Naive thymus-derived CD8-positive, alpha-beta T cell (primary cell): ENCODE measurements at regions not wholly inside any gene's neighbourhood (a gene's known extent, or its start where the extent isn't known, plus 50 kb on each side); places are given as distances from the start of the nearest gene placed in this dataset.

Source experiments
- ATAC-seq, 2 donors: fragments of 150-1000 bp; cut with Tn5 transposase in 1 of 2; sonication (Bioruptor Pico), chemical (Tn5 transposase) in 1 of 2; 1 replicate in 1 of 2; 2 replicates in 1 of 2; pipeline ENCODE4 v1.10.0; 2021; ENCODE audit warnings: mild to moderate bottlenecking in 2 of 2, moderate library complexity in 2 of 2
- POLR2A ChIA-PET: fragments of 350-600 bp; sonication (Branson Sonifier 250); formaldehyde crosslinking; loops from one replicate; lab custom pipeline; 2021; ENCODE audit warnings: antibody characterized with exemption; lab: Charles Lee
- DNase-seq, 10 donors: peaks; one replicate each; pipeline versions ENCODE4 v3.0.0 to v3.0.0-alpha.2; 2020 to 2022
- H3K27ac Mint-ChIP-seq, 10 donors: one replicate each; pipeline ENCODE4 v1.8.0; 2020 to 2022; ENCODE audit warnings: mild to moderate bottlenecking in 10 of 10, mixed read lengths in 10 of 10, moderate library complexity in 4 of 10, inconsistent platforms in 1 of 10
- H3K27me3 Mint-ChIP-seq, 5 donors: one replicate each; pipeline ENCODE4 v1.8.0; 2021 to 2022; ENCODE audit warnings: mixed read lengths in 5 of 5
- H3K36me3 Mint-ChIP-seq, 3 donors: one replicate each; pipeline ENCODE4 v1.8.0; 2020 to 2022; ENCODE audit warnings: mixed read lengths in 3 of 3, mild to moderate bottlenecking in 2 of 3, inconsistent platforms in 1 of 3
- H3K4me1 Mint-ChIP-seq, 4 donors: one replicate each; pipeline ENCODE4 v1.8.0; 2021 to 2022; ENCODE audit warnings: mixed read lengths in 4 of 4
- H3K4me3 Mint-ChIP-seq, 10 donors: one replicate each; pipeline ENCODE4 v1.8.0; 2020 to 2022; ENCODE audit warnings: mild to moderate bottlenecking in 10 of 10, mixed read lengths in 10 of 10, moderate library complexity in 6 of 10, inconsistent platforms in 1 of 10
- H3K9me3 Mint-ChIP-seq, 9 donors: one replicate each; pipeline ENCODE4 v1.8.0; 2020 to 2022; ENCODE audit warnings: mixed read lengths in 9 of 9, mild to moderate bottlenecking in 3 of 9, inconsistent platforms in 1 of 9, moderate library complexity in 1 of 9

GRCh38 chr5:89437450-89438435 is 554.8 kb upstream of the MEF2C start:
- ATAC-seq: no peak
- H3K27me3 Mint-ChIP-seq: no peaks in the 10 kb centered on the region
- POLR2A ChIA-PET: no interaction called here

GRCh38 chr5:89436464-89436863 is 553.5 kb upstream of the MEF2C start:
- ATAC-seq: no peak
- H3K36me3 Mint-ChIP-seq: no peaks in the 10 kb centered on the region
- POLR2A ChIA-PET: no interaction called here
- peaks cover 0 to 4% (median 0%) of the 10 kb centered on the region in 9 donors for H3K9me3 Mint-ChIP-seq
- H3K4me1 Mint-ChIP-seq: peaks cover 0 to 36% (median 0%) of the 10 kb centered on the region in 4 donors
- H3K4me3 Mint-ChIP-seq: peak overlapping the region in 1 of 10 donors; percentile 45
- H3K27me3 Mint-ChIP-seq: no peaks in the 10 kb centered on the region
- peak overlapping the region in 2 of 10 donors; percentile 37 to 83 for H3K27ac Mint-ChIP-seq
- DNase-seq: no peak

More at GRCh38 chr5:89437450-89438435, 554.8 kb upstream of the MEF2C start:
- Mint-ChIP-seq H3K27ac (peak overlapping the region in 1 of 10 donors; percentile 20), H3K9me3 (peaks cover 0 to 4% (median 0%) of the 10 kb centered on the region in 9 donors), H3K4me1 (peaks cover 0 to 46% (median 0%) of the 10 kb centered on the region in 4 donors), H3K36me3 (no peaks in the 10 kb centered on the region), H3K4me3 (no peak overlapping the region)
- DNase-seq: no peak

- ATAC-seq (no peak), DNase-seq (no peak)
- Mint-ChIP-seq H3K9me3 (peaks cover 0 to 4% (median 0%) of the 10 kb centered on the region in 9 donors), H3K4me3 (peak overlapping the region in 1 of 10 donors; percentile 36), H3K4me1 (peaks cover 0 to 36% (median 0%) of the 10 kb centered on the region in 4 donors), H3K36me3 (no peaks in the 10 kb centered on the region), H3K27me3 (peaks cover 0 to 3% (median 0%) of the 10 kb centered on the region in 5 donors), H3K27ac (peak overlapping the region in 2 of 10 donors; percentile 15 to 83)
- POLR2A ChIA-PET: no interaction called here
These were observed 552.4 kb upstream of the MEF2C start for GRCh38 chr5:89435347-89435746.

GRCh38 chr5:89428624-89429023 is 545.6 kb upstream of the MEF2C start:
- Mint-ChIP-seq H3K27me3 (peaks cover 0 to 5% (median 0%) of the 10 kb centered on the region in 5 donors), H3K4me3 (no peak overlapping the region), H3K36me3 (no peaks in the 10 kb centered on the region), H3K4me1 (peaks cover 0 to 12% (median 0%) of the 10 kb centered on the region in 4 donors), H3K9me3 (peaks cover 0 to 3% (median 0%) of the 10 kb centered on the region in 9 donors), H3K27ac (no peak overlapping the region)
- POLR2A ChIA-PET: no interaction called here
- DNase-seq: no peak
- ATAC-seq: no peak

GRCh38 chr5:89425062-89425461 is 542.1 kb upstream of the MEF2C start:
- POLR2A ChIA-PET: no interaction called here

GRCh38 chr5:89421035-89421434 is 538.1 kb upstream of the MEF2C start:
- H3K27ac Mint-ChIP-seq: no peak overlapping the region
- no peak overlapping the region for H3K4me3 Mint-ChIP-seq
- H3K9me3 Mint-ChIP-seq: peaks cover 0 to 32% (median 5%) of the 10 kb centered on the region in 9 donors
- H3K4me1 Mint-ChIP-seq: peaks cover 0 to 19% (median 0%) of the 10 kb centered on the region in 4 donors
- POLR2A ChIA-PET: no interaction called here
- no peaks in the 10 kb centered on the region for H3K27me3 Mint-ChIP-seq
- DNase-seq (no peak), ATAC-seq (no peak)
- H3K36me3 Mint-ChIP-seq: peaks cover 0 to 5% (median 0%) of the 10 kb centered on the region in 3 donors

More at GRCh38 chr5:89425062-89425461, 542.1 kb upstream of the MEF2C start:
- no peak overlapping the region for H3K4me3 Mint-ChIP-seq
- H3K9me3 Mint-ChIP-seq: peaks cover 0 to 14% (median 2%) of the 10 kb centered on the region in 9 donors
- H3K4me1 Mint-ChIP-seq: peaks cover 0 to 19% (median 0%) of the 10 kb centered on the region in 4 donors
- H3K27me3 Mint-ChIP-seq: peaks cover 0 to 2% (median 0%) of the 10 kb centered on the region in 5 donors
- H3K27ac Mint-ChIP-seq: no peak overlapping the region
- peaks cover 0 to 5% (median 0%) of the 10 kb centered on the region in 3 donors for H3K36me3 Mint-ChIP-seq
- no peak for ATAC-seq
- peak in 1 of 10 donors; percentile 1 for DNase-seq

- Mint-ChIP-seq H3K36me3 (peaks cover 0 to 5% (median 0%) of the 10 kb centered on the region in 3 donors), H3K27me3 (no peaks in the 10 kb centered on the region), H3K4me3 (no peak overlapping the region), H3K4me1 (peaks cover 0 to 7% (median 0%) of the 10 kb centered on the region in 4 donors), H3K9me3 (peaks cover 0 to 31% (median 4%) of the 10 kb centered on the region in 9 donors), H3K27ac (no peak overlapping the region)
- ATAC-seq (no peak), DNase-seq (no peak)
- POLR2A ChIA-PET: no interaction called here
These were observed 535.6 kb upstream of the MEF2C start for GRCh38 chr5:89418407-89419085.

- no peak for ATAC-seq
- Mint-ChIP-seq H3K9me3 (peaks cover 0 to 26% (median 4%) of the 10 kb centered on the region in 9 donors), H3K4me1 (peaks cover 0 to 7% (median 0%) of the 10 kb centered on the region in 4 donors), H3K27me3 (no peaks in the 10 kb centered on the region), H3K27ac (no peak overlapping the region), H3K36me3 (peaks cover 0 to 5% (median 0%) of the 10 kb centered on the region in 3 donors), H3K4me3 (no peak overlapping the region)
- POLR2A ChIA-PET: no interaction called here
- DNase-seq: peak in 1 of 10 donors; percentile 50
These were observed 535.0 kb upstream of the MEF2C start for GRCh38 chr5:89417990-89418389.

GRCh38 chr5:89417515-89417914 is 534.5 kb upstream of the MEF2C start:
- H3K9me3 Mint-ChIP-seq: peaks cover 0 to 23% (median 5%) of the 10 kb centered on the region in 9 donors
- ATAC-seq (no peak), DNase-seq (no peak)
- POLR2A ChIA-PET: no interaction called here
- no peak overlapping the region for H3K27ac Mint-ChIP-seq
- H3K4me1 Mint-ChIP-seq: peaks cover 0 to 7% (median 0%) of the 10 kb centered on the region in 4 donors
- no peak overlapping the region for H3K4me3 Mint-ChIP-seq
- peaks cover 0 to 5% (median 0%) of the 10 kb centered on the region in 3 donors for H3K36me3 Mint-ChIP-seq
- H3K27me3 Mint-ChIP-seq: no peaks in the 10 kb centered on the region

GRCh38 chr5:89411891-89412290 is 528.9 kb upstream of the MEF2C start:
- Mint-ChIP-seq H3K4me1 (no peaks in the 10 kb centered on the region), H3K36me3 (no peaks in the 10 kb centered on the region), H3K27ac (no peak overlapping the region), H3K27me3 (no peaks in the 10 kb centered on the region), H3K4me3 (no peak overlapping the region), H3K9me3 (peaks cover 0 to 7% (median 0%) of the 10 kb centered on the region in 9 donors)
- POLR2A ChIA-PET: no interaction called here
- DNase-seq: no peak
- ATAC-seq: no peak

- Mint-ChIP-seq H3K4me3 (no peak overlapping the region), H3K27ac (no peak overlapping the region), H3K36me3 (no peaks in the 10 kb centered on the region), H3K4me1 (no peaks in the 10 kb centered on the region), H3K9me3 (no peaks in the 10 kb centered on the region), H3K27me3 (no peaks in the 10 kb centered on the region)
- DNase-seq (no peak), ATAC-seq (no peak)
- POLR2A ChIA-PET: no interaction called here
These were observed 524.1 kb upstream of the MEF2C start for GRCh38 chr5:89407054-89407453.

GRCh38 chr5:89401659-89402058 is 518.7 kb upstream of the MEF2C start:
- ATAC-seq: no peak
- no peak for DNase-seq
- Mint-ChIP-seq H3K27me3 (no peaks in the 10 kb centered on the region), H3K4me3 (no peak overlapping the region), H3K9me3 (no peaks in the 10 kb centered on the region), H3K36me3 (no peaks in the 10 kb centered on the region), H3K4me1 (peaks cover 2 to 24% (median 4%) of the 10 kb centered on the region in 4 donors), H3K27ac (no peak overlapping the region)
- POLR2A ChIA-PET: no interaction called here
